GM23248 (cell line): ENCODE measurements at regions not wholly inside any gene's neighbourhood (a gene's known extent, or its start where the extent isn't known, plus 50 kb on each side); places are given as distances from the start of the nearest gene placed in this dataset.

ENCODE experiments used
- EZH2 ChIP-seq: fragments of 200-600 bp; sonication (generic); IDR thresholded peaks from 2 replicates; pipeline ENCODE4 v1.6.1; 2018; ENCODE audit warnings: antibody characterized with exemption, mild to moderate bottlenecking; ENCODE audit not compliant: insufficient read depth, poor library complexity, severe bottlenecking
- EZH2phosphoT487 ChIP-seq: fragments of 200-600 bp; sonication (generic); IDR thresholded peaks from 2 replicates; pipeline ENCODE4 v1.6.1; 2018; ENCODE audit warnings: antibody characterized with exemption, moderate library complexity, mild to moderate bottlenecking, low read depth; ENCODE audit not compliant: insufficient read depth

GRCh38 chr22:26798462-26799065, 141.2 kb downstream of the MIAT start:
- TF ChIP-seq EZH2 (no peak), EZH2phosphoT487 (no peak)
